GM12878 (cell line): ENCODE measurements at regions not wholly inside any gene's neighbourhood (a gene's known extent, or its start where the extent isn't known, plus 50 kb on each side); places are given as distances from the start of the nearest gene placed in this dataset. TPM values are rescaled to one million over a fixed set of nuclear protein-coding genes. Genes with fewer than 3 reads are reported as not detected.

Source experiments
- microRNA-seq: library from miRNA; unstranded; fragments of <30 nt; microRNA quantifications from one replicate; pipeline ENCODE4, GENCODE V29; 2018
- small RNA-seq: library from RNA; depleted of rRNA; stranded (forward); fragments of <200 nt; gene quantifications from one replicate; pipeline ENCODE3, GENCODE V24; 2014

Small RNAs in the stretch of these regions (microRNA-seq; reads per million reads assigned to microRNA genes)
- not detected for gene MIR4708

Small RNAs in the stretch of these regions (small RNA-seq; reads per million reads assigned to genes)
- gene AL355076.1 (not detected), gene MIR4708 (not detected)
